MM.1S (cell line): ENCODE measurements at regions not wholly inside any gene's neighbourhood (a gene's known extent, or its start where the extent isn't known, plus 50 kb on each side); places are given as distances from the start of the nearest gene placed in this dataset.
"Not testable (repeated sequence)": the region's sequence is repeated elsewhere in the genome, so short reads cannot be mapped to it uniquely, and the experiment has no call there.

Source experiments
- DNase-seq: peaks from one replicate; pipeline ENCODE4 v3.0.0-alpha.2; 2015
- H2AFZ ChIP-seq: fragments of 300-600 bp; sonication (generic); 2 replicates; pipeline ENCODE4 v1.6.0; 2016; ENCODE audit warnings: antibody characterized with exemption, low read length
- H3F3A ChIP-seq: fragments of 300-600 bp; sonication (generic); 2 replicates; pipeline ENCODE4 v1.6.1; 2016; ENCODE audit warnings: mild to moderate bottlenecking, antibody characterized with exemption, low read length, moderate library complexity, mixed read lengths; ENCODE audit not compliant: insufficient read depth
- H3K27ac ChIP-seq: fragments of 300-600 bp; sonication (generic); 2 replicates; pipeline ENCODE4 v1.5.1; 2016; ENCODE audit warnings: mild to moderate bottlenecking, low read length
- H3K27me3 ChIP-seq: fragments of 300-600 bp; sonication (generic); replicated peaks from 2 replicates; pipeline ENCODE4 v1.6.0; 2016; ENCODE audit warnings: low read length; ENCODE audit not compliant: insufficient read depth
- H3K36me3 ChIP-seq: fragments of 300-600 bp; sonication (generic); replicated peaks from 2 replicates; pipeline ENCODE4 v1.6.1; 2016; ENCODE audit warnings: mild to moderate bottlenecking, low read length, mixed read lengths; ENCODE audit not compliant: insufficient read depth
- H3K4me1 ChIP-seq: fragments of 300-600 bp; sonication (generic); 2 replicates; pipeline ENCODE4 v1.6.1; 2016; ENCODE audit warnings: low read length, mixed read lengths
- H3K4me2 ChIP-seq: fragments of 300-600 bp; sonication (generic); 2 replicates; pipeline ENCODE4 v1.6.0; 2016; ENCODE audit warnings: low read depth, low read length
- H3K4me3 ChIP-seq: fragments of 300-600 bp; sonication (generic); 2 replicates; pipeline ENCODE4 v1.5.1; 2016; ENCODE audit warnings: low read length, mixed read lengths
- H3K79me2 ChIP-seq: fragments of 300-600 bp; sonication (generic); 2 replicates; pipeline ENCODE4 v1.6.1; 2016; ENCODE audit warnings: mixed run types, low read length, mixed read lengths
- H3K9ac ChIP-seq: fragments of 300-600 bp; sonication (generic); 2 replicates; pipeline ENCODE4 v1.6.1; 2016; ENCODE audit warnings: low read length, mixed read lengths
- H3K9me2 ChIP-seq: fragments of 300-600 bp; sonication (generic); replicated peaks from 2 replicates; pipeline ENCODE4 v1.6.1; 2016; ENCODE audit warnings: mild to moderate bottlenecking, low read length, mixed read lengths; ENCODE audit not compliant: insufficient read depth
- H3K9me3 ChIP-seq: fragments of 300-600 bp; sonication (generic); replicated peaks from 2 replicates; pipeline ENCODE4 v1.6.1; 2016; ENCODE audit warnings: mild to moderate bottlenecking, low read length, mixed read lengths; ENCODE audit not compliant: insufficient read depth
- H4K20me1 ChIP-seq: fragments of 300-600 bp; sonication (generic); 2 replicates; pipeline ENCODE4 v1.6.1; 2016; ENCODE audit warnings: mild to moderate bottlenecking, low read length, moderate library complexity, mixed read lengths; ENCODE audit not compliant: insufficient read depth

- not testable (repeated sequence) for H3K9me3 ChIP-seq, H3F3A ChIP-seq, H4K20me1 ChIP-seq, H3K79me2 ChIP-seq, H3K27me3 ChIP-seq, H2AFZ ChIP-seq, H3K9ac ChIP-seq, H3K36me3 ChIP-seq, H3K27ac ChIP-seq, H3K4me3 ChIP-seq, DNase-seq, H3K4me2 ChIP-seq, H3K4me1 ChIP-seq, H3K9me2 ChIP-seq
Measured at GRCh38 chr16:88268186-88268970, 114.4 kb upstream of the ZNF469 start.

GRCh38 chr16:88270171-88270790 is 112.5 kb upstream of the ZNF469 start:
- H3K4me2 ChIP-seq, H3K79me2 ChIP-seq, H2AFZ ChIP-seq, H3K4me1 ChIP-seq, H3K9me3 ChIP-seq, H3K9me2 ChIP-seq, DNase-seq, H4K20me1 ChIP-seq, H3K36me3 ChIP-seq, H3F3A ChIP-seq, H3K4me3 ChIP-seq, H3K27ac ChIP-seq, H3K9ac ChIP-seq, H3K27me3 ChIP-seq: not testable (repeated sequence)

- not testable (repeated sequence) for H3K9me3 ChIP-seq, H2AFZ ChIP-seq, H3K4me2 ChIP-seq, H3K9me2 ChIP-seq, H3K9ac ChIP-seq, H3K27ac ChIP-seq, H3K36me3 ChIP-seq, H3F3A ChIP-seq, H3K27me3 ChIP-seq, H3K79me2 ChIP-seq, H3K4me1 ChIP-seq, DNase-seq, H4K20me1 ChIP-seq, H3K4me3 ChIP-seq
Measured at GRCh38 chr16:88271296-88271695, 111.5 kb upstream of the ZNF469 start.

- not testable (repeated sequence) for H2AFZ ChIP-seq, DNase-seq, H3K4me3 ChIP-seq, H3K9ac ChIP-seq, H3K79me2 ChIP-seq, H3K36me3 ChIP-seq, H3K27ac ChIP-seq, H3K9me3 ChIP-seq, H3K4me2 ChIP-seq, H3K27me3 ChIP-seq, H3F3A ChIP-seq, H3K9me2 ChIP-seq, H3K4me1 ChIP-seq, H4K20me1 ChIP-seq
Measured at GRCh38 chr16:88271776-88272175, 111.0 kb upstream of the ZNF469 start.

- H3K4me1 ChIP-seq, H3K79me2 ChIP-seq, H3F3A ChIP-seq, DNase-seq, H2AFZ ChIP-seq, H3K4me2 ChIP-seq, H3K27ac ChIP-seq, H3K27me3 ChIP-seq, H3K9me2 ChIP-seq, H4K20me1 ChIP-seq, H3K9me3 ChIP-seq, H3K9ac ChIP-seq, H3K36me3 ChIP-seq, H3K4me3 ChIP-seq: not testable (repeated sequence)
Measured at GRCh38 chr16:88272437-88272836, 110.3 kb upstream of the ZNF469 start.

GRCh38 chr16:88274126-88274750 is 108.5 kb upstream of the ZNF469 start:
- H3K27me3 ChIP-seq, H3K9me3 ChIP-seq, DNase-seq, H3K9me2 ChIP-seq, H3K27ac ChIP-seq, H3F3A ChIP-seq, H3K9ac ChIP-seq, H3K4me1 ChIP-seq, H3K79me2 ChIP-seq, H2AFZ ChIP-seq, H3K4me2 ChIP-seq, H3K36me3 ChIP-seq, H3K4me3 ChIP-seq, H4K20me1 ChIP-seq: not testable (repeated sequence)
